LNCAP (cell line): ENCODE measurements at regions not wholly inside any gene's neighbourhood (a gene's known extent, or its start where the extent isn't known, plus 50 kb on each side); places are given as distances from the start of the nearest gene placed in this dataset.
A peak's percentile ranks its signal among the peaks of the same experiment; 100 is the strongest.

Experiments
- TF ChIP-seq, protein P1 (sequence below): fragments of 450-650 bp; IDR thresholded peaks from 2 replicates; pipeline ENCODE4 v1.5.1; 2017; ENCODE audit warnings: mild to moderate bottlenecking

GRCh38 chr18:47399475-47399874, 148.0 kb upstream of the SKOR2 start:
- TF ChIP-seq, protein P1, sequence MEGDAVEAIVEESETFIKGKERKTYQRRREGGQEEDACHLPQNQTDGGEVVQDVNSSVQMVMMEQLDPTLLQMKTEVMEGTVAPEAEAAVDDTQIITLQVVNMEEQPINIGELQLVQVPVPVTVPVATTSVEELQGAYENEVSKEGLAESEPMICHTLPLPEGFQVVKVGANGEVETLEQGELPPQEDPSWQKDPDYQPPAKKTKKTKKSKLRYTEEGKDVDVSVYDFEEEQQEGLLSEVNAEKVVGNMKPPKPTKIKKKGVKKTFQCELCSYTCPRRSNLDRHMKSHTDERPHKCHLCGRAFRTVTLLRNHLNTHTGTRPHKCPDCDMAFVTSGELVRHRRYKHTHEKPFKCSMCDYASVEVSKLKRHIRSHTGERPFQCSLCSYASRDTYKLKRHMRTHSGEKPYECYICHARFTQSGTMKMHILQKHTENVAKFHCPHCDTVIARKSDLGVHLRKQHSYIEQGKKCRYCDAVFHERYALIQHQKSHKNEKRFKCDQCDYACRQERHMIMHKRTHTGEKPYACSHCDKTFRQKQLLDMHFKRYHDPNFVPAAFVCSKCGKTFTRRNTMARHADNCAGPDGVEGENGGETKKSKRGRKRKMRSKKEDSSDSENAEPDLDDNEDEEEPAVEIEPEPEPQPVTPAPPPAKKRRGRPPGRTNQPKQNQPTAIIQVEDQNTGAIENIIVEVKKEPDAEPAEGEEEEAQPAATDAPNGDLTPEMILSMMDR = no peak

GRCh38 chr18:47397671-47398319, 146.3 kb upstream of the SKOR2 start:
- TF ChIP-seq, protein P1 = peak; percentile 88

GRCh38 chr18:47391665-47392064, 140.2 kb upstream of the SKOR2 start:
- TF ChIP-seq, protein P1 = no peak

GRCh38 chr18:47390410-47391024, 139.1 kb upstream of the SKOR2 start:
- TF ChIP-seq, protein P1 = no peak

DNA sequence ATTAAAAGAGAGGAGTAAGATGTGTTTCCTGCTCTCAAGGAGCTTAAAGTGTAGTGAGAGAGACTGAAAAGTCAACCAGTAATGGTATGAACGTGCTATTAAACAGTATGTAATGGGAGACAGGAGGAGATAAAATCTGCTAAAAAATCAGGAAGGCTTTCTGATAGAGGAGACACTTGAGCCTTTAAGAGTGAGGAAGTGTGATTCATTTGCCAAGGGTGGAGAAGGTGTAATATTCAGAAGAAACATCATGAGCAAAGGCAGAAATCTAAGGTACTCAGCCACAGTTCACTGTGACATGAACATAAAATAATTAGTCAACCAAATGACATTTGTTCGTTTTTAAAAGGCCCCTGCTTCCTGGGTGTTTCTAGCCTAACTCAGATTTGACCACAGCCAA, 137.8 kb upstream of the SKOR2 start:
- TF ChIP-seq, protein P1 = no peak

GRCh38 chr18:47387864-47388263, 136.4 kb upstream of the SKOR2 start:
- TF ChIP-seq, protein P1 = no peak

GRCh38 chr18:47383729-47384128, 132.3 kb upstream of the SKOR2 start:
- TF ChIP-seq, protein P1 = no peak
